A549 (cell line): ENCODE measurements at regions not wholly inside any gene's neighbourhood (a gene's known extent, or its start where the extent isn't known, plus 50 kb on each side); places are given as distances from the start of the nearest gene placed in this dataset.

Source experiments
- ATAC-seq, 2 experiments: fragments of 200-7000 bp in 1 of 2; fragments of >200 bp in 1 of 2; cut with Nextera tagmentation in 1 of 2; cut with Tn5 transposase in 1 of 2; 3 replicates each; pipeline versions ENCODE4 v1.8.0 to v1.9.1; 2018 to 2020; ENCODE audit warnings: mild to moderate bottlenecking in 1 of 2, moderate library complexity in 1 of 2
- CTCF ChIA-PET: fragments of 300-600 bp; sonication (Branson Sonifier 250); formaldehyde crosslinking; extraction: SDS; loops from one replicate; lab custom pipeline; 2021; ENCODE audit warnings: antibody characterized with exemption, inconsistent platforms; lab: Yijun Ruan, JAX
- POLR2A ChIA-PET: fragments of 350-600 bp; formaldehyde crosslinking; extraction: SDS; loops from one replicate; lab custom pipeline; 2021; ENCODE audit warnings: antibody characterized with exemption, inconsistent platforms; lab: Yijun Ruan, JAX
- DNase-seq, 2 experiments: peaks; one replicate each; pipeline versions ENCODE4 v3.0.0 to v3.0.0-alpha.2; 2011 to 2016; ENCODE audit warnings: low read depth in 1 of 2, low spot score in 1 of 2
- FAIRE-seq: peaks from 2 replicates; lab custom pipeline; 2011; peaks lifted over from hg19 to GRCh38; lab: Jason Lieb, UNC
- H3K27ac ChIP-seq, 2 experiments: fragments of >200 bp; sonication (Bioruptor Twin); formaldehyde crosslinking; 3 replicates each; pipeline ENCODE4 v1.5.1; 2016 to 2017
- H3K4me1 ChIP-seq: fragments of >200 bp; sonication (Bioruptor Twin); formaldehyde crosslinking; 3 replicates; pipeline ENCODE4 v1.6.1; 2016
- H3K4me2 ChIP-seq: fragments of >200 bp; sonication (Bioruptor Twin); formaldehyde crosslinking; 3 replicates; pipeline ENCODE4 v1.6.1; 2016
- H3K4me3 ChIP-seq: fragments of >200 bp; sonication (Bioruptor Twin); formaldehyde crosslinking; 3 replicates; pipeline ENCODE4 v1.5.1; 2016
- H3K9me3 ChIP-seq: fragments of >200 bp; sonication (Bioruptor Twin); formaldehyde crosslinking; 3 replicates; pipeline ENCODE4 v1.6.1; 2016
- CHD2 ChIP-seq: fragments of 150-350 bp; IDR thresholded peaks from 2 replicates; pipeline ENCODE4 v1.6.1; 2014; ENCODE audit warnings: low read length; ENCODE audit not compliant: partially characterized antibody
- EHF ChIP-seq: fragments of 250-450 bp; sonication (Bioruptor Pico); IDR thresholded peaks from 2 replicates; pipeline ENCODE4 v1.5.0; 2020; ENCODE audit warnings: mild to moderate bottlenecking
- EP300 ChIP-seq, 2 experiments: fragments of >200 bp; sonication (Bioruptor Twin); formaldehyde crosslinking; IDR thresholded peaks; 2 replicates in 1 of 2; 3 replicates in 1 of 2; pipeline ENCODE4 v1.6.1; 2016 to 2017
- GATA3 ChIP-seq: IDR thresholded peaks from 2 replicates; pipeline ENCODE4 v1.6.1; 2012; ENCODE audit warnings: borderline replicate concordance
- HEYL ChIP-seq: fragments of 250-450 bp; sonication (Bioruptor Pico); IDR thresholded peaks from 2 replicates; pipeline ENCODE4 v1.8.0; 2021; ENCODE audit warnings: mild to moderate bottlenecking, moderate library complexity
- HOXA7 ChIP-seq: fragments of 250-450 bp; sonication (Bioruptor Pico); IDR thresholded peaks from 2 replicates; pipeline ENCODE4 v1.5.0; 2020; ENCODE audit warnings: mild to moderate bottlenecking, moderate library complexity
- JUN ChIP-seq, 2 experiments: fragments of >200 bp; sonication (Bioruptor Twin); formaldehyde crosslinking; IDR thresholded peaks; 2 replicates in 1 of 2; 3 replicates in 1 of 2; pipeline ENCODE4 v1.6.1; 2016 to 2017
- KDM5A ChIP-seq: fragments of 200-600 bp; sonication (generic); IDR thresholded peaks from 2 replicates; pipeline ENCODE4 v1.6.1; 2016; ENCODE audit warnings: antibody characterized with exemption, mild to moderate bottlenecking
- MAFK ChIP-seq: fragments of 450-650 bp; IDR thresholded peaks from 2 replicates; pipeline ENCODE4 v1.6.1; 2014; ENCODE audit not compliant: partially characterized antibody
- MYC ChIP-seq: IDR thresholded peaks from 2 replicates; pipeline ENCODE4 v1.6.1; 2012; ENCODE audit warnings: mild to moderate bottlenecking, inconsistent platforms, low read length, improper control_type of control experiment, borderline replicate concordance
- NPAS2 ChIP-seq: fragments of 250-450 bp; sonication (Bioruptor Pico); IDR thresholded peaks from 2 replicates; pipeline ENCODE4 v1.8.0; 2022; ENCODE audit warnings: mild to moderate bottlenecking, moderate library complexity, borderline replicate concordance
- RARB ChIP-seq: fragments of 250-450 bp; sonication (Bioruptor Pico); IDR thresholded peaks from 2 replicates; pipeline ENCODE4 v1.8.0; 2021; ENCODE audit warnings: mild to moderate bottlenecking, moderate library complexity
- RCOR1 ChIP-seq: fragments of 150-350 bp; IDR thresholded peaks from 2 replicates; pipeline ENCODE4 v1.6.1; 2014; ENCODE audit warnings: antibody characterized with exemption, low read length, low read depth
- RFX5 ChIP-seq: fragments of 450-650 bp; IDR thresholded peaks from 2 replicates; pipeline ENCODE4 v1.7.1; 2014; ENCODE audit warnings: antibody characterized with exemption, mild to moderate bottlenecking, moderate library complexity
- SREBF2 ChIP-seq: fragments of 450-650 bp; IDR thresholded peaks from 2 replicates; pipeline ENCODE4 v1.6.1; 2014; ENCODE audit warnings: mild to moderate bottlenecking, moderate library complexity
- TFCP2L1 ChIP-seq: fragments of 250-450 bp; sonication (Bioruptor Pico); IDR thresholded peaks from 2 replicates; pipeline ENCODE4 v1.5.0; 2021; ENCODE audit warnings: mild to moderate bottlenecking
- ZFP36 ChIP-seq: fragments of 450-650 bp; IDR thresholded peaks from 2 replicates; pipeline ENCODE4 v1.6.1; 2014; ENCODE audit warnings: borderline replicate concordance; ENCODE audit not compliant: partially characterized antibody
- ZNF302 ChIP-seq: fragments of 250-450 bp; sonication (Bioruptor Pico); IDR thresholded peaks from 2 replicates; pipeline ENCODE4 v1.9.0; 2021; ENCODE audit warnings: inconsistent platforms, mild to moderate bottlenecking, moderate library complexity
- WGBS: methylation state at CpG from one replicate; pipeline ENCODE4 v1.1.6; 2017; ENCODE audit errors: missing lambda C conversion rate; 5-methylcytosine and 5-hydroxymethylcytosine counted together
- TF ChIP-seq, protein P1 (sequence below): fragments of >200 bp; sonication (Bioruptor Twin); formaldehyde crosslinking; IDR thresholded peaks from 3 replicates; pipeline ENCODE4 v1.5.1; 2016
- TF ChIP-seq, protein P2 (sequence below): fragments of 250-450 bp; sonication (Bioruptor Pico); IDR thresholded peaks from 2 replicates; pipeline ENCODE4 v1.5.0; 2020; ENCODE audit warnings: low read depth, mild to moderate bottlenecking, moderate library complexity
- TF ChIP-seq, protein P3 (sequence below): IDR thresholded peaks from 2 replicates; pipeline ENCODE4 v1.6.1; 2012
- TF ChIP-seq, protein P4 (sequence below): fragments of >200 bp; sonication (Bioruptor Twin); formaldehyde crosslinking; IDR thresholded peaks from 2 replicates; pipeline ENCODE4 v1.6.1; 2016
- TF ChIP-seq, protein P5 (sequence below): fragments of 150-350 bp; IDR thresholded peaks from 2 replicates; pipeline ENCODE4 v1.6.1; 2014; ENCODE audit warnings: low read depth, mild to moderate bottlenecking, low read length

DNA sequence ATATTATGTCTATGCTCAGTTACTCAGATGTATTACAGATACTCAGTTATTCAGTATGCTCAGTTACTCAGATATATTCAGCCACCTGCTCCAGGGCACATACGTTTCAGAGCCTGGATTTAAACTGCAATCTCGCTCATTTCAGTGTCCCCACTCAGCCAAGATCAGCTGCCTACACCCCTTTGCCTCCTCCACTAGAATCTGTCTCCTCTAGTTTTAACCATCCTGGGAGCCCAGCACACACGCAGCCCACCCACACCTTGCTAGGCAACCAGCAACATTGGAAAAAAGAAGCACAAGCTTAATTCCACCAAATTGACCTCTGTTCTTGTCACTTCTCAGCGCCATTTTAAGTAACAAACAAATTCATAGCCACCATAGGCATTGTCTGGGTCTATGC is 246.2 kb downstream of the QDPR start (continued):
- TF ChIP-seq, protein P1, sequence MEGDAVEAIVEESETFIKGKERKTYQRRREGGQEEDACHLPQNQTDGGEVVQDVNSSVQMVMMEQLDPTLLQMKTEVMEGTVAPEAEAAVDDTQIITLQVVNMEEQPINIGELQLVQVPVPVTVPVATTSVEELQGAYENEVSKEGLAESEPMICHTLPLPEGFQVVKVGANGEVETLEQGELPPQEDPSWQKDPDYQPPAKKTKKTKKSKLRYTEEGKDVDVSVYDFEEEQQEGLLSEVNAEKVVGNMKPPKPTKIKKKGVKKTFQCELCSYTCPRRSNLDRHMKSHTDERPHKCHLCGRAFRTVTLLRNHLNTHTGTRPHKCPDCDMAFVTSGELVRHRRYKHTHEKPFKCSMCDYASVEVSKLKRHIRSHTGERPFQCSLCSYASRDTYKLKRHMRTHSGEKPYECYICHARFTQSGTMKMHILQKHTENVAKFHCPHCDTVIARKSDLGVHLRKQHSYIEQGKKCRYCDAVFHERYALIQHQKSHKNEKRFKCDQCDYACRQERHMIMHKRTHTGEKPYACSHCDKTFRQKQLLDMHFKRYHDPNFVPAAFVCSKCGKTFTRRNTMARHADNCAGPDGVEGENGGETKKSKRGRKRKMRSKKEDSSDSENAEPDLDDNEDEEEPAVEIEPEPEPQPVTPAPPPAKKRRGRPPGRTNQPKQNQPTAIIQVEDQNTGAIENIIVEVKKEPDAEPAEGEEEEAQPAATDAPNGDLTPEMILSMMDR = no peak
- TF ChIP-seq EHF (CRISPR knock-in tag) (no peak), MAFK (no peak)
- TF ChIP-seq, protein P2, sequence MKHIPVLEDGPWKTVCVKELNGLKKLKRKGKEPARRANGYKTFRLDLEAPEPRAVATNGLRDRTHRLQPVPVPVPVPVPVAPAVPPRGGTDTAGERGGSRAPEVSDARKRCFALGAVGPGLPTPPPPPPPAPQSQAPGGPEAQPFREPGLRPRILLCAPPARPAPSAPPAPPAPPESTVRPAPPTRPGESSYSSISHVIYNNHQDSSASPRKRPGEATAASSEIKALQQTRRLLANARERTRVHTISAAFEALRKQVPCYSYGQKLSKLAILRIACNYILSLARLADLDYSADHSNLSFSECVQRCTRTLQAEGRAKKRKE (CRISPR knock-in tag) = no peak

DNA sequence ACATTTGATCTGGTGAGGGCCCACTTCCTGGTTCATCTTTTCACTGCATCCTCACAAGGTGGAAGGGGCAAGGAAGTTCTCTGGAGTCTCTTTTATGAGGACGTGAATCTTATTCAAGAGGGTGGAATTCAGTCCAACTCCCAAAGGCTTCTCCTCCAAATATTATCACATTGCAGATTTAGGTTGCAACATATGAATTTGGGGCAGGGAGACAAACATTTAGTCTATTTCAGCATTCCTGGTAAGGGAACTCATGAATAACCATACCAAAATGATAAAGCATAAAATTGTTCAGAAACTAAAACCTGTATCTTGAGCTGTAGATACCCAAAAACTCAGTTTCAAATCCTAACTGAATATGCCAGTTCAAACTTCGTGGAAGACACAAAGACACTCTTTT is 246.8 kb downstream of the QDPR start:
- ChIA-PET CTCF (no interaction called here), POLR2A (no interaction called here)
- Histone ChIP-seq H3K27ac (no peak overlapping the region), H3K4me2 (no peak overlapping the region), H3K4me1 (no peaks in the 10 kb centered on the region), H3K4me3 (no peak overlapping the region), H3K9me3 (no peaks in the 10 kb centered on the region)
- ATAC-seq (no peak), DNase-seq (no peak), FAIRE-seq (no peak)
- TF ChIP-seq, protein P3, sequence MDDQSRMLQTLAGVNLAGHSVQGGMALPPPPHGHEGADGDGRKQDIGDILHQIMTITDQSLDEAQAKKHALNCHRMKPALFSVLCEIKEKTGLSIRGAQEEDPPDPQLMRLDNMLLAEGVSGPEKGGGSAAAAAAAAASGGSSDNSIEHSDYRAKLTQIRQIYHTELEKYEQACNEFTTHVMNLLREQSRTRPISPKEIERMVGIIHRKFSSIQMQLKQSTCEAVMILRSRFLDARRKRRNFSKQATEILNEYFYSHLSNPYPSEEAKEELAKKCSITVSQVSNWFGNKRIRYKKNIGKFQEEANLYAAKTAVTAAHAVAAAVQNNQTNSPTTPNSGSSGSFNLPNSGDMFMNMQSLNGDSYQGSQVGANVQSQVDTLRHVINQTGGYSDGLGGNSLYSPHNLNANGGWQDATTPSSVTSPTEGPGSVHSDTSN = no peak
- no peak for TF ChIP-seq RCOR1
- TF ChIP-seq NPAS2 (CRISPR knock-in tag) = no peak
- TF ChIP-seq CHD2 = no peak
- TF ChIP-seq ZFP36 = no peak
- TF ChIP-seq HEYL (CRISPR knock-in tag) = no peak
- TF ChIP-seq TFCP2L1 = no peak
- 8% methylated on average over 2 of the region's 2 CpGs for WGBS

DNA sequence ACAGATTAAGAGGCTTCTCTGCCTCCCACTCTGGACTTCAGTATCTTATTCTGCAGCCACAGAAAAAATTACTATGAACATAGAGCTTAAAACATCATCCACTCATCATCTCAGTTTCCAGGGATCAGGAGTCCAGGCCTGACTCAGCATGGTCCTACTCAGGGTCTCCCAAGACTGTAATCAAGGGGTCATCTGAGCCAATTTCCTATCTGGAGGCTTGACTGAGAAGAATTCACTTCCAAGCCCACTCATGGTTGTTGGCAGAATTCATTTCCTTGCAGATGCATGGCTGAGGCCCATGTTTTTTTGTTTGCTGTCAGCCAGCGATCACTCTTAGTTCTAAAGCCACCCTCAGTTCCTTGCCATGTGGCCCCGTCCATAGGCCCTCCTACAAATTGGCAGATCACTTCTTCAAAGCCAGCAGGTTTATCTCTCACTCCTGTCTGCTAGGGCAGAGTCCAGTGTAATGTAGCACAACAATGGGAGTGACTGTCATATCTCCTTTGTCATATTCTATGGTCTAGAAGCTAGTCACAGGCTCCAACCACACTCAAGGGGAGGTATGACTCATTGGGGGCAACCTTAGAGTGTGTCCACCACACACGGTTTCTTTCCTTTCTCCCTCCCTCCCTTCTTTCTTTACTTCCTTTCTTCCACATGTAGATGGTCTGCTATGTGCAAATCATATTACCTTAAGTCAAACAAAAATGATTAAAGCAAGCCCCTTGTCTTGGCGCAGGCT is 251.6 kb downstream of the QDPR start:
- Histone ChIP-seq H3K4me3 (no peak overlapping the region), H3K4me2 (no peak overlapping the region), H3K4me1 (no peaks in the 10 kb centered on the region)
- DNase-seq = no peak
- CTCF ChIA-PET = no interaction called here
- TF ChIP-seq, protein P4, sequence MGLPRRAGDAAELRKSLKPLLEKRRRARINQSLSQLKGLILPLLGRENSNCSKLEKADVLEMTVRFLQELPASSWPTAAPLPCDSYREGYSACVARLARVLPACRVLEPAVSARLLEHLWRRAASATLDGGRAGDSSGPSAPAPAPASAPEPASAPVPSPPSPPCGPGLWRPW = no peak
- TF ChIP-seq ZNF302 (CRISPR knock-in tag) (no peak), RARB (CRISPR knock-in tag) (no peak), MYC (no peak), JUN (IDR thresholded peaks at IDR 0.05) (no peak), RFX5 (no peak), SREBF2 (no peak), RCOR1 (no peak), HOXA7 (CRISPR knock-in tag) (no peak), EP300 (IDR thresholded peaks at IDR 0.05) (no peak), KDM5A (no peak), GATA3 (no peak)
- TF ChIP-seq, protein P3 = no peak
- TF ChIP-seq, protein P5, sequence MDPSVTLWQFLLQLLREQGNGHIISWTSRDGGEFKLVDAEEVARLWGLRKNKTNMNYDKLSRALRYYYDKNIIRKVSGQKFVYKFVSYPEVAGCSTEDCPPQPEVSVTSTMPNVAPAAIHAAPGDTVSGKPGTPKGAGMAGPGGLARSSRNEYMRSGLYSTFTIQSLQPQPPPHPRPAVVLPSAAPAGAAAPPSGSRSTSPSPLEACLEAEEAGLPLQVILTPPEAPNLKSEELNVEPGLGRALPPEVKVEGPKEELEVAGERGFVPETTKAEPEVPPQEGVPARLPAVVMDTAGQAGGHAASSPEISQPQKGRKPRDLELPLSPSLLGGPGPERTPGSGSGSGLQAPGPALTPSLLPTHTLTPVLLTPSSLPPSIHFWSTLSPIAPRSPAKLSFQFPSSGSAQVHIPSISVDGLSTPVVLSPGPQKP = no peak
- TF ChIP-seq, all 56 proteins: peak for 0
- POLR2A ChIA-PET = no interaction called here
- no peak for ATAC-seq
- Histone ChIP-seq H3K27ac (no peak overlapping the region), H3K9me3 (no peaks in the 10 kb centered on the region)
- no peak for FAIRE-seq
- 10% methylated on average over 4 of the region's 4 CpGs for WGBS
